Stomach (tissue), 8 donors: ENCODE measurements at regions not wholly inside any gene's neighbourhood (a gene's known extent, or its start where the extent isn't known, plus 50 kb on each side); places are given as distances from the start of the nearest gene placed in this dataset.

Experiments used
- DNase-seq, 2 donors: peaks; one replicate each; pipeline versions ENCODE4 v3.0.0 to v3.0.0-alpha.2; 2013 to 2019
- H3K27ac ChIP-seq, 5 donors: fragments of 200-600 bp in 4 of 5; sonication (generic) in 4 of 5; one replicate each; pipeline ENCODE4 v1.5.1; 2013 to 2019; ENCODE audit warnings: mild to moderate bottlenecking in 1 of 5, moderate library complexity in 1 of 5
- H3K27me3 ChIP-seq, 3 donors: fragments of 200-600 bp; sonication (generic); one replicate each; pipeline ENCODE4 v1.5.1; 2017 to 2019; ENCODE audit warnings: mixed run types in 1 of 3
- H3K36me3 ChIP-seq, 4 donors: fragments of 200-600 bp; sonication (generic); 1 replicate in 3 of 4; 2 replicates in 1 of 4; pipeline ENCODE4 v1.5.1; 2016 to 2019
- H3K4me1 ChIP-seq, 4 donors: fragments of 200-600 bp; sonication (generic); one replicate each; pipeline ENCODE4 v1.5.1; 2016 to 2019
- H3K4me3 ChIP-seq, 4 donors: fragments of 200-600 bp; sonication (generic) in 3 of 4; one replicate each; pipeline ENCODE4 v1.5.1; 2016 to 2019; ENCODE audit warnings: mild to moderate bottlenecking in 1 of 4
- H3K9me3 ChIP-seq, 4 donors: fragments of 200-600 bp; sonication (generic); one replicate each; pipeline ENCODE4 v1.5.1; 2016 to 2019
- CTCF ChIP-seq, 7 experiments: fragments of 450-650 bp in 4 of 7; fragments of 200-600 bp in 3 of 7; sonication (generic) in 3 of 7; IDR thresholded peaks; one replicate each; pipeline ENCODE4 v1.5.1; 2016 to 2019; ENCODE audit warnings: antibody characterized with exemption in 7 of 7, control low read depth in 2 of 7, mild to moderate bottlenecking in 1 of 7
- EP300 ChIP-seq: sonication (generic); formaldehyde crosslinking; IDR thresholded peaks from one replicate; pipeline ENCODE4 v1.6.1; 2017; ENCODE audit warnings: antibody characterized with exemption
- POLR2A ChIP-seq, 4 donors: fragments of 450-650 bp; IDR thresholded peaks; one replicate each; pipeline ENCODE4 v1.6.1; 2016; ENCODE audit warnings: antibody characterized with exemption in 4 of 4, control low read depth in 2 of 4, mild to moderate bottlenecking in 1 of 4, moderate library complexity in 1 of 4
- POLR2AphosphoS5 ChIP-seq, 3 donors: sonication (generic); formaldehyde crosslinking; IDR thresholded peaks; one replicate each; pipeline ENCODE4 v1.6.1; 2016; ENCODE audit warnings: antibody characterized with exemption in 3 of 3
- WGBS, 5 donors: extraction: QIAGEN DNeasy Blood & Tissue Kit in 3 of 5; methylation state at CpG; one replicate each; pipeline versions ENCODE4 v1.1.5 to v1.1.7; 2013 to 2018; 5-methylcytosine and 5-hydroxymethylcytosine counted together
- intact Hi-C: fragments of 100-400 bp; cut with DNase I; formaldehyde crosslinking; loops from one replicate; pipeline ENCODE4 v1.15.1; 2023; ENCODE audit warnings: low total_unique reads
- donor health status: healthy with polysubstance abuse.
- donor health status: Bipolar disorder and iron deficiency.
- donor health status: healthy.

- no peak overlapping the region for H3K27ac ChIP-seq
- intact Hi-C loops = no loop called here
- H3K27me3 ChIP-seq = no peaks in the 10 kb centered on the region
- DNase-seq = no peak
- H3K36me3 ChIP-seq = no peaks in the 10 kb centered on the region
- no peak overlapping the region for H3K4me3 ChIP-seq
- H3K9me3 ChIP-seq = peaks cover 0 to 12% (median 4%) of the 10 kb centered on the region in 4 donors
- no peaks in the 10 kb centered on the region for H3K4me1 ChIP-seq
- TF ChIP-seq POLR2A (IDR thresholded peaks at IDR 0.05) (no peak), CTCF (IDR thresholded peaks at IDR 0.05) (no peak), EP300 (no peak), POLR2AphosphoS5 (IDR thresholded peaks at IDR 0.05) (no peak)
Measured at GRCh38 chr5:9885164-9885563, 255.0 kb upstream of the TAS2R1 start.

GRCh38 chr5:9878206-9878605, 248.1 kb upstream of the TAS2R1 start:
- Histone ChIP-seq H3K4me1 (no peaks in the 10 kb centered on the region), H3K36me3 (no peaks in the 10 kb centered on the region), H3K27ac (no peak overlapping the region), H3K9me3 (peaks cover 0 to 12% (median 4%) of the 10 kb centered on the region in 4 donors), H3K4me3 (no peak overlapping the region), H3K27me3 (no peaks in the 10 kb centered on the region)
- intact Hi-C loops = no loop called here
- TF ChIP-seq EP300 (no peak), POLR2A (IDR thresholded peaks at IDR 0.05) (no peak), CTCF (IDR thresholded peaks at IDR 0.05) (no peak), POLR2AphosphoS5 (IDR thresholded peaks at IDR 0.05) (no peak)
- peak in 1 of 2 donors; percentile 72 for DNase-seq
- WGBS, 5 donors = 55 to 79% (median 68%) methylated on average over 5 of the region's 5 CpGs

- Histone ChIP-seq H3K36me3 (no peaks in the 10 kb centered on the region), H3K4me3 (no peak overlapping the region), H3K4me1 (no peaks in the 10 kb centered on the region), H3K9me3 (peaks cover 0 to 12% (median 4%) of the 10 kb centered on the region in 4 donors), H3K27ac (no peak overlapping the region), H3K27me3 (no peaks in the 10 kb centered on the region)
- WGBS, 5 donors = 50 to 74% (median 65%) methylated on average over 4 of the region's 4 CpGs
- TF ChIP-seq EP300 (no peak), POLR2AphosphoS5 (IDR thresholded peaks at IDR 0.05) (no peak), POLR2A (IDR thresholded peaks at IDR 0.05) (no peak), CTCF (IDR thresholded peaks at IDR 0.05) (no peak)
- intact Hi-C loops = no loop called here
- DNase-seq = peak in 1 of 2 donors; percentile 28
Measured at GRCh38 chr5:9877488-9877887, 247.3 kb upstream of the TAS2R1 start.

GRCh38 chr5:9876451-9876850, 246.3 kb upstream of the TAS2R1 start:
- WGBS, 5 donors = 81 to 89% (median 86%) methylated on average over 4 of the region's 4 CpGs
- Histone ChIP-seq H3K9me3 (peaks cover 0 to 10% (median 4%) of the 10 kb centered on the region in 4 donors), H3K4me3 (no peak overlapping the region), H3K36me3 (no peaks in the 10 kb centered on the region), H3K27ac (no peak overlapping the region), H3K4me1 (no peaks in the 10 kb centered on the region), H3K27me3 (no peaks in the 10 kb centered on the region)
- no peak for DNase-seq
- TF ChIP-seq CTCF (IDR thresholded peaks at IDR 0.05) = no peak
- TF ChIP-seq POLR2A (IDR thresholded peaks at IDR 0.05) = no peak
- no peak for TF ChIP-seq POLR2AphosphoS5 (IDR thresholded peaks at IDR 0.05)
- no peak for TF ChIP-seq EP300
- intact Hi-C loops = no loop called here
